ENCODE measurements at regions not wholly inside any gene's neighbourhood (a gene's known extent, or its start where the extent isn't known, plus 50 kb on each side); places are given as distances from the start of the nearest gene placed in this dataset.

- Mint-ChIP-seq H3K36me3 (no peaks in the 10 kb centered on the region), H3K27ac (no peak overlapping the region), H3K27me3 (peaks cover 4% of the 10 kb centered on the region), H3K9me3 (no peaks in the 10 kb centered on the region), H3K4me1 (ENCODE audit: unreplicated experiment) (no peaks in the 10 kb centered on the region), H3K4me3 (no peak overlapping the region)
- TF ChIP-seq CTCF (conservative IDR thresholded peaks at IDR 0.05) = no peak
- no peak for DNase-seq (ENCODE audit: extremely low spot score, unreplicated experiment)
Measured at GRCh38 chr5:17916446-17916845, 282.2 kb downstream of the TAF11L14 start.

DNA sequence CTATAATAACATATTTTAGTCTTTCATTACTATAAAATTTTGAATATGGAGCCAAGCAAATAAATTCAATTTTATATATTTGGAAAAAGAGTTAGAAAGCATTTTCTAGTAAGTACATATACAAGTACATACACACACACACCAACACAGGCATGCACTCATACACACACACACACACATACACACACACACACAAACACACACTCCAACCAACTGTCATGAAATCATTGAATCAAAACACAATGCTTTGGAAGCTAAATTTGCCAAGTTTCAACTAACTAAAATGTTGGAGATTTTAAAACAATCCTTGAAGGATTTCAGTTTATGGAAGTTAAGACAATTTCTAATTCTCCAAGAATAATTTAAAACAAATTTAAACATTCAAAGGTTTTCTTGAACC, 283.2 kb downstream of the TAF11L14 start:
- Mint-ChIP-seq H3K36me3 (no peaks in the 10 kb centered on the region), H3K27ac (no peak overlapping the region), H3K4me3 (no peak overlapping the region), H3K27me3 (peaks cover 4% of the 10 kb centered on the region), H3K9me3 (no peaks in the 10 kb centered on the region), H3K4me1 (ENCODE audit: unreplicated experiment) (no peaks in the 10 kb centered on the region)
- DNase-seq (ENCODE audit: extremely low spot score, unreplicated experiment) = no peak
- TF ChIP-seq CTCF (conservative IDR thresholded peaks at IDR 0.05) = no peak

GRCh38 chr5:17918373-17919104, 284.3 kb downstream of the TAF11L14 start:
- no peak overlapping the region for H3K4me3 Mint-ChIP-seq
- TF ChIP-seq CTCF (conservative IDR thresholded peaks at IDR 0.05) = no peak
- H3K27me3 Mint-ChIP-seq = no peaks in the 10 kb centered on the region
- H3K36me3 Mint-ChIP-seq = no peaks in the 10 kb centered on the region
- no peak overlapping the region for H3K27ac Mint-ChIP-seq
- H3K9me3 Mint-ChIP-seq = no peaks in the 10 kb centered on the region
- DNase-seq (ENCODE audit: extremely low spot score, unreplicated experiment) = no peak
- H3K4me1 Mint-ChIP-seq (ENCODE audit: unreplicated experiment) = no peaks in the 10 kb centered on the region

GRCh38 chr5:17925276-17925675, 291.0 kb downstream of the TAF11L14 start:
- Mint-ChIP-seq H3K4me1 (ENCODE audit: unreplicated experiment) (no peaks in the 10 kb centered on the region), H3K36me3 (no peaks in the 10 kb centered on the region), H3K9me3 (no peaks in the 10 kb centered on the region), H3K4me3 (no peak overlapping the region), H3K27me3 (no peaks in the 10 kb centered on the region), H3K27ac (no peak overlapping the region)
- DNase-seq (ENCODE audit: extremely low spot score, unreplicated experiment) = no peak
- no peak for TF ChIP-seq CTCF (conservative IDR thresholded peaks at IDR 0.05)

DNA sequence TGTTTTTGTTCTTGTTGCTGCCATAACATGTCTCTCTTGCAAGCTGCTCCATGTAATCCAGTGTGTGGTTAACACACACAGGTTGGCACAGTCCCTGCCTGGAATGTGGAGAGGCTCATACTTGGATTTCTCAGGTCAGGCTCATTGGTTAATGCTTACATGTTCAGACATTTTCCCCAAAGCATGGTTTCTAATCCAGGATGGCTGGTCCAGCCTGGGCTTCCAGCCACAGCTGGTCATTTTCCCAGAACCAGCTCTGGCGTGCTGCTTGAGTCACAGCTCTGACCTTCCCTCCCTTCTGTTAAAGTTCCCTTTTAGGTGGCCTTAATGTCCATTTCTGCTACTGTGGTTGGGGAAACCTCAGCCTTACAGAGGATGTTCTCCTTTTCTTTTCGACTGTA, 294.3 kb downstream of the TAF11L14 start:
- DNase-seq (ENCODE audit: extremely low spot score, unreplicated experiment) = no peak
- Mint-ChIP-seq H3K4me1 (ENCODE audit: unreplicated experiment) (no peaks in the 10 kb centered on the region), H3K36me3 (no peaks in the 10 kb centered on the region), H3K27me3 (no peaks in the 10 kb centered on the region), H3K4me3 (no peak overlapping the region), H3K9me3 (no peaks in the 10 kb centered on the region), H3K27ac (no peak overlapping the region)
- TF ChIP-seq CTCF (conservative IDR thresholded peaks at IDR 0.05) = no peak
